HEK293 (cell line): ENCODE measurements at regions not wholly inside any gene's neighbourhood (a gene's known extent, or its start where the extent isn't known, plus 50 kb on each side); places are given as distances from the start of the nearest gene placed in this dataset.

Experiments used
- CTCF ChIA-PET: fragments of 350-600 bp; formaldehyde crosslinking; extraction: SDS; loops from one replicate; lab custom pipeline; 2021; ENCODE audit warnings: antibody characterized with exemption; lab: Yijun Ruan, JAX
- POLR2A ChIA-PET: fragments of 300-600 bp; formaldehyde crosslinking; extraction: SDS; loops from one replicate; lab custom pipeline; 2020; ENCODE audit warnings: antibody characterized with exemption, inconsistent platforms; lab: Yijun Ruan, JAX
- H3K27ac ChIP-seq: fragments of 200-500 bp; sonication (Bioruptor generic); 2 replicates; pipeline ENCODE4 v1.5.1; 2014; ENCODE audit warnings: low read depth, low read length, control low read depth, inconsistent platforms; ENCODE audit errors: extremely low read depth
- H3K36me3 ChIP-seq, 2 experiments: fragments of 200-500 bp in 1 of 2; sonication (Bioruptor generic) in 1 of 2; 1 replicate in 1 of 2; 2 replicates in 1 of 2; pipeline ENCODE4 v1.5.1; 2014 to 2017; ENCODE audit warnings: inconsistent platforms in 2 of 2, low read length in 2 of 2; ENCODE audit not compliant: control insufficient read depth in 2 of 2, insufficient read depth in 1 of 2
- H3K4me1 ChIP-seq: fragments of 200-500 bp; sonication (Bioruptor generic); 2 replicates; pipeline ENCODE4 v1.5.1; 2014; ENCODE audit warnings: mild to moderate bottlenecking, low read length, inconsistent platforms; ENCODE audit not compliant: control insufficient read depth, insufficient read depth
- H3K4me3 ChIP-seq: 2 replicates; pipeline ENCODE4 v1.5.1; 2011; ENCODE audit warnings: low read depth, mild to moderate bottlenecking, control low read depth, low read length, moderate library complexity
- H3K9me3 ChIP-seq: fragments of 200-500 bp; sonication (Bioruptor generic); 2 replicates; pipeline ENCODE4 v1.5.1; 2014; ENCODE audit warnings: low read depth, low read length, inconsistent platforms; ENCODE audit not compliant: control insufficient read depth, insufficient read depth
- GFI1B ChIP-seq: fragments of 450-650 bp; formaldehyde crosslinking; IDR thresholded peaks from 2 replicates; pipeline ENCODE4 v1.5.1; 2016; ENCODE audit warnings: missing biosample characterization, missing genetic modification characterization
- HOXA7 ChIP-seq: sonication (generic); formaldehyde crosslinking; IDR thresholded peaks from 2 replicates; pipeline ENCODE4 v1.8.1; 2022; ENCODE audit warnings: missing genetic modification reagents, borderline replicate concordance
- INSM2 ChIP-seq: fragments of 450-650 bp; formaldehyde crosslinking; IDR thresholded peaks from 2 replicates; pipeline ENCODE4 v1.5.1; 2016; ENCODE audit warnings: missing biosample characterization, missing genetic modification characterization
- KLF1 ChIP-seq: fragments of 450-650 bp; formaldehyde crosslinking; IDR thresholded peaks from 2 replicates; pipeline ENCODE4 v1.5.1; 2016; ENCODE audit warnings: missing biosample characterization, missing genetic modification characterization
- MZF1 ChIP-seq: fragments of 450-650 bp; formaldehyde crosslinking; IDR thresholded peaks from 2 replicates; pipeline ENCODE4 v1.5.1; 2017; ENCODE audit warnings: missing biosample characterization, missing genetic modification characterization, borderline replicate concordance
- PRDM6 ChIP-seq: fragments of 450-650 bp; formaldehyde crosslinking; IDR thresholded peaks from 2 replicates; pipeline ENCODE4 v1.5.1; 2017; ENCODE audit warnings: missing biosample characterization, missing genetic modification characterization
- RBAK ChIP-seq: fragments of 450-650 bp; formaldehyde crosslinking; IDR thresholded peaks from 2 replicates; pipeline ENCODE4 v1.5.1; 2016; ENCODE audit warnings: missing biosample characterization, missing genetic modification characterization
- SP7 ChIP-seq: fragments of 450-650 bp; formaldehyde crosslinking; IDR thresholded peaks from 2 replicates; pipeline ENCODE4 v1.5.1; 2016; ENCODE audit warnings: missing biosample characterization, missing genetic modification characterization
- ZBTB1 ChIP-seq: fragments of 450-650 bp; formaldehyde crosslinking; IDR thresholded peaks from 2 replicates; pipeline ENCODE4 v1.5.1; 2016; ENCODE audit warnings: missing biosample characterization, missing genetic modification characterization
- ZBTB20 ChIP-seq: fragments of 450-650 bp; formaldehyde crosslinking; IDR thresholded peaks from 2 replicates; pipeline ENCODE4 v1.5.1; 2016; ENCODE audit warnings: missing biosample characterization, missing genetic modification characterization
- ZEB2 ChIP-seq: fragments of 450-650 bp; formaldehyde crosslinking; IDR thresholded peaks from 2 replicates; pipeline ENCODE4 v1.5.1; 2016; ENCODE audit warnings: missing biosample characterization, missing genetic modification characterization
- ZFHX2 ChIP-seq: fragments of 450-650 bp; formaldehyde crosslinking; conservative IDR thresholded peaks from 2 replicates; pipeline ENCODE4 v1.5.1; 2016; ENCODE audit warnings: missing biosample characterization, missing genetic modification characterization
- ZNF146 ChIP-seq: fragments of 450-650 bp; formaldehyde crosslinking; IDR thresholded peaks from 2 replicates; pipeline ENCODE4 v1.5.1; 2016; ENCODE audit warnings: missing biosample characterization, missing genetic modification characterization
- ZNF16 ChIP-seq: fragments of 450-650 bp; formaldehyde crosslinking; IDR thresholded peaks from 2 replicates; pipeline ENCODE4 v1.5.1; 2016; ENCODE audit warnings: low read depth, missing biosample characterization, missing genetic modification characterization
- ZNF169 ChIP-seq: fragments of 450-650 bp; formaldehyde crosslinking; IDR thresholded peaks from 2 replicates; pipeline ENCODE4 v1.5.1; 2016; ENCODE audit warnings: missing biosample characterization, missing genetic modification characterization
- ZNF174 ChIP-seq: fragments of 450-650 bp; formaldehyde crosslinking; IDR thresholded peaks from 2 replicates; pipeline ENCODE4 v1.5.0; 2017; ENCODE audit warnings: missing biosample characterization, mild to moderate bottlenecking, missing genetic modification characterization
- ZNF211 ChIP-seq: fragments of 450-650 bp; formaldehyde crosslinking; IDR thresholded peaks from 2 replicates; pipeline ENCODE4 v1.5.1; 2016; ENCODE audit warnings: low read depth, missing biosample characterization, missing genetic modification characterization
- ZNF223 ChIP-seq: fragments of 450-650 bp; formaldehyde crosslinking; IDR thresholded peaks from 2 replicates; pipeline ENCODE4 v1.5.1; 2016; ENCODE audit warnings: missing biosample characterization, missing genetic modification characterization
- ZNF274 ChIP-seq, 2 experiments: fragments of 200-500 bp in 1 of 2; fragments of 450-650 bp in 1 of 2; sonication (Bioruptor generic) in 1 of 2; formaldehyde crosslinking in 1 of 2; IDR thresholded peaks; 2 replicates each; pipeline versions ENCODE4 v1.5.1 to v1.6.1; 2014 to 2016; ENCODE audit warnings: borderline replicate concordance in 1 of 2, inconsistent platforms in 1 of 2, low read length in 1 of 2, missing biosample characterization in 1 of 2, missing genetic modification characterization in 1 of 2
- ZNF354C ChIP-seq: fragments of 450-650 bp; formaldehyde crosslinking; IDR thresholded peaks from 2 replicates; pipeline ENCODE4 v1.5.1; 2016; ENCODE audit warnings: missing biosample characterization, missing genetic modification characterization, low read depth, borderline replicate concordance
- ZNF571 ChIP-seq: fragments of 450-650 bp; formaldehyde crosslinking; IDR thresholded peaks from 2 replicates; pipeline ENCODE4 v1.5.0; 2017; ENCODE audit warnings: missing biosample characterization, missing genetic modification characterization
- ZSCAN23 ChIP-seq: fragments of 450-650 bp; formaldehyde crosslinking; IDR thresholded peaks from 2 replicates; pipeline ENCODE4 v1.5.1; 2016; ENCODE audit warnings: missing biosample characterization, missing genetic modification characterization
- TF ChIP-seq, protein P1 (sequence below): fragments of 450-650 bp; formaldehyde crosslinking; IDR thresholded peaks from 2 replicates; pipeline ENCODE4 v1.5.1; 2016; ENCODE audit warnings: missing biosample characterization, missing genetic modification characterization
- TF ChIP-seq, protein P2 (sequence below): sonication (generic); formaldehyde crosslinking; IDR thresholded peaks from 2 replicates; pipeline ENCODE4 v1.8.1; 2022; ENCODE audit warnings: mild to moderate bottlenecking, moderate library complexity, missing genetic modification reagents

GRCh38 chr4:125116431-125116830 is 198.3 kb upstream of the FAT4 start:
- Histone ChIP-seq H3K27ac (no peak overlapping the region), H3K4me1 (no peaks in the 10 kb centered on the region), H3K36me3 (no peaks in the 10 kb centered on the region), H3K4me3 (no peak overlapping the region), H3K9me3 (no peaks in the 10 kb centered on the region)
- ChIA-PET CTCF (no interaction called here), POLR2A (no interaction called here)
- no peak for TF ChIP-seq ZFHX2 (tag by site-specific recombination)
- no peak for TF ChIP-seq ZNF16 (tag by site-specific recombination)
- TF ChIP-seq ZNF174, result no peak
- TF ChIP-seq ZEB2 (tag by site-specific recombination), result no peak
- TF ChIP-seq, protein P1, sequence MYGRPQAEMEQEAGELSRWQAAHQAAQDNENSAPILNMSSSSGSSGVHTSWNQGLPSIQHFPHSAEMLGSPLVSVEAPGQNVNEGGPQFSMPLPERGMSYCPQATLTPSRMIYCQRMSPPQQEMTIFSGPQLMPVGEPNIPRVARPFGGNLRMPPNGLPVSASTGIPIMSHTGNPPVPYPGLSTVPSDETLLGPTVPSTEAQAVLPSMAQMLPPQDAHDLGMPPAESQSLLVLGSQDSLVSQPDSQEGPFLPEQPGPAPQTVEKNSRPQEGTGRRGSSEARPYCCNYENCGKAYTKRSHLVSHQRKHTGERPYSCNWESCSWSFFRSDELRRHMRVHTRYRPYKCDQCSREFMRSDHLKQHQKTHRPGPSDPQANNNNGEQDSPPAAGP (tag by site-specific recombination), result no peak
- TF ChIP-seq ZNF211, result no peak
- no peak for TF ChIP-seq RBAK
- TF ChIP-seq ZNF274 (IDR thresholded peaks at IDR 0.05; ENCODE audit: low read length), result no peak
- TF ChIP-seq ZNF274 (tag by site-specific recombination; IDR thresholded peaks at IDR 0.05; ENCODE audit: borderline replicate concordance), result no peak
- no peak for TF ChIP-seq ZNF146 (tag by site-specific recombination)
- no peak for TF ChIP-seq MZF1 (tag by site-specific recombination)
- no peak for TF ChIP-seq KLF1 (tag by site-specific recombination)
- no peak for TF ChIP-seq SP7 (tag by site-specific recombination)
- no peak for TF ChIP-seq ZNF354C (tag by site-specific recombination)
- TF ChIP-seq ZNF169 (tag by site-specific recombination), result no peak
- no peak for TF ChIP-seq ZSCAN23
- TF ChIP-seq ZBTB1, result no peak
- no peak for TF ChIP-seq ZNF223 (tag by site-specific recombination)
- no peak for TF ChIP-seq GFI1B (tag by site-specific recombination)
- TF ChIP-seq HOXA7 (CRISPR knock-in tag), result no peak
- TF ChIP-seq, all 188 proteins: peak for 0

DNA sequence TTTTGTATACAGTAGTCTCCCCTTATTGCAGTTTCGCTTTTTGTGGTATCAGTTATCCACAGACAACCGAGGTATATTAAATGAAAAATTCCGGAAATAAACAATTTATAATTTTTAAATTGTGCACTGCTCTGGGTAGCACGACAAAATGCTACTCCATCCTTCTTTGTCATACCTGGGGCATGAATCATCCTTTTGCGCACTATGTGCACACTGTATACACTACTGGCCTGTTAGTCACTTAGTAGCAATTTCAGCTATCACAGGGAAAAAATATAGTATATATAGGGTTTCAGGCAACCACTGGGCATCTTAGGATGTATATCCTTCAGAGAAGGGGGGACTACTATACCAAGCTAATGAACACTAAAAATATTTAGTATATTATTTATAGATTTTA is 198.8 kb upstream of the FAT4 start:
- no peaks in the 10 kb centered on the region for H3K9me3 ChIP-seq
- ChIA-PET CTCF (no interaction called here), POLR2A (no interaction called here)
- no peak overlapping the region for H3K27ac ChIP-seq
- H3K4me3 ChIP-seq, result no peak overlapping the region
- TF ChIP-seq ZNF169 (tag by site-specific recombination) (no peak), ZBTB20 (tag by site-specific recombination) (no peak), ZNF571 (tag by site-specific recombination) (no peak), PRDM6 (tag by site-specific recombination) (no peak)
- H3K4me1 ChIP-seq, result no peaks in the 10 kb centered on the region
- no peaks in the 10 kb centered on the region for H3K36me3 ChIP-seq

GRCh38 chr4:125115476-125115875 is 199.3 kb upstream of the FAT4 start:
- no peak for TF ChIP-seq INSM2 (tag by site-specific recombination)
- TF ChIP-seq, protein P2, sequence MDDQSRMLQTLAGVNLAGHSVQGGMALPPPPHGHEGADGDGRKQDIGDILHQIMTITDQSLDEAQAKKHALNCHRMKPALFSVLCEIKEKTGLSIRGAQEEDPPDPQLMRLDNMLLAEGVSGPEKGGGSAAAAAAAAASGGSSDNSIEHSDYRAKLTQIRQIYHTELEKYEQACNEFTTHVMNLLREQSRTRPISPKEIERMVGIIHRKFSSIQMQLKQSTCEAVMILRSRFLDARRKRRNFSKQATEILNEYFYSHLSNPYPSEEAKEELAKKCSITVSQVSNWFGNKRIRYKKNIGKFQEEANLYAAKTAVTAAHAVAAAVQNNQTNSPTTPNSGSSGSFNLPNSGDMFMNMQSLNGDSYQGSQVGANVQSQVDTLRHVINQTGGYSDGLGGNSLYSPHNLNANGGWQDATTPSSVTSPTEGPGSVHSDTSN (CRISPR knock-in tag), result no peak
- H3K4me1 ChIP-seq, result no peaks in the 10 kb centered on the region
- H3K27ac ChIP-seq, result no peak overlapping the region
- H3K36me3 ChIP-seq, result no peaks in the 10 kb centered on the region
- ChIA-PET POLR2A (no interaction called here), CTCF (interaction anchor here (0.7 kb wide), 1 partner anchor 614 kb away, joined by 3 read pairs; no protein-coding TSS in a partner anchor)
- H3K9me3 ChIP-seq, result no peaks in the 10 kb centered on the region
- no peak overlapping the region for H3K4me3 ChIP-seq
